ENCODE measurements at regions not wholly inside any gene's neighbourhood (a gene's known extent, or its start where the extent isn't known, plus 50 kb on each side); places are given as distances from the start of the nearest gene placed in this dataset.

DNA sequence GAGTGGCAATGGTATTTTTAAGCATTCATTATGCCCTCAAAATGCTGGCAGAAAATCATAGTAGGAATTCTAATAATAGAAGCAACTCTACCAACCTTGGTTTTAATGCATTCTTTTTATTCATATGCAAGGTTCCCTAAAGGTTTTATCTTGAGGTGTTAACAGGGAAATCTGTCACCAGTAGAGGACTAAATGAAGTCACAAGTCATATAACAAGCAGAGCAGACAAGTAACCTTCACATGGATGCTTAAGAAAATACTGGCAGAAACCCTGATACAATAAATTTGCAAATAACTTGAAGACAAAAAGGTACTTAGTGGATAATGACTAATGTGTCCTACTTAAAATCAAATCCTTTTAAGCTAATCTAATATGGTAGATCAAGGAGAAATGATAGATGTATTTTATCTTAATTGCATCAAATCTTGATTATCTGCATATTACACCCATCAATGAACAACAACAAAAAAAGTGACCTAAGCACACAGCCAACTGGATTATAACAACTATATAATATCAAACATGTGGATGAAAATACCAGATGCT is 73.3 kb downstream of the RFC3 start:
- no peak overlapping the region for H3K4me3 ChIP-seq (ENCODE audit: low read depth, low read length)

- H3K4me3 ChIP-seq (ENCODE audit: low read depth, low read length), result no peak overlapping the region
Observed at GRCh38 chr13:33893559-33893958, 75.6 kb downstream of the RFC3 start.

- H3K4me3 ChIP-seq (ENCODE audit: low read depth, low read length), result no peak overlapping the region
Observed at GRCh38 chr13:33904431-33904830, 86.5 kb downstream of the RFC3 start.

DNA sequence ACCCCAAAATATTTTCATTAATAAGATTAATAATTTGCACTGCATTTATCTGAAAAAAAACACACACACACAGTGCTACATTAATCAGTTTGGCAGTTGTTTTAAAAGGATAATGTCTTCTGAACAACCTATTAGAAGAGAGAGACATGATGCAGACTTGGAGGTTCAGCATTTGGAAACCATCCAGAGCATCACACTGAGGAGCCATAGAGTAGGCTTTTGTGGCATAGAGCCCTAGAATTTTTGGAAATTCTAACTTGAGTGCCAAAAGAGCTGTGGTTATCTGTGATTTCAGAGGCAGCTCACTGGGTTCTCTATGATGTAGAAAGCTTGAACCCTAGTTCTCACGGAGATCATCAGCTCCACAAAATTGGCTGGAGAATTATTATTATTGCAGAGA is 90.2 kb downstream of the RFC3 start:
- H3K4me3 ChIP-seq (ENCODE audit: low read depth, low read length), result no peak overlapping the region

DNA sequence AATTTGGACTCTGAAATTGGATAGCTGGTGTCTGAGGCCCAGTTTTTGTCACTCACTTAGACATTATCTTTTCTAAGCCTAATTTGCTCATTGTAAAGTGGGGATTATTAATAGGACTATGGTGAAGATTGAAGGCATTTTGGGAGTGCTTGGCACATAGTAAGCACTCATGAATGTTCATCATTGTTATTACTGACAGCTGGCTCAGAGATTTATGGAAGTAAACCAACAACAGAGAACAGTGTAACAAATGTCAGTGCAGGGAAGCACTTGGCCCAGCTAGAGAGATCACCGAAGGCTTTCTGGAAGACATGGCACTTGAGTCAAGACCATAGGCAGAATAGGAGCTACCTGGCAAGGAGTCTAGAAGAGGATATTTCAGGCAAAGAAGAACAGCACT is 92.3 kb downstream of the RFC3 start:
- H3K4me3 ChIP-seq (ENCODE audit: low read depth, low read length), result no peak overlapping the region

DNA sequence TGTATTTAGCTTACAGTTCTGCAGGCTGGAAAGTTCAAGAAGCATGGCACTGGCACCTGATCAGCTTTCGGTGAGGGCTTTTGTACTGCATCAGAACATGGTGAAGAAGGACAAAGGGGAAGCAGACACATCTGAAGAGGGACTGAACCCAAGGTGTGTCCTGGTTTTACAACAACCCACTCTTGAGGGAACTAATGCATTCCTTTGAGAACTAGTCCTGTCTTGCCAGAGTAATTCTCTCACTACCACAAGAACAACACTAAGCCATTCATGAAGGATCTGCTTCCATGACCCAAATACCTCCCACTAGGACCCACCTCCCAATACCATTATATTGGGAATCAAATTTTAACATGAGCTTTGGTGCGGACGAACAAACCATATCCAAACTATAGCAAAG is 93.6 kb downstream of the RFC3 start:
- no peak overlapping the region for H3K4me3 ChIP-seq (ENCODE audit: low read depth, low read length)

DNA sequence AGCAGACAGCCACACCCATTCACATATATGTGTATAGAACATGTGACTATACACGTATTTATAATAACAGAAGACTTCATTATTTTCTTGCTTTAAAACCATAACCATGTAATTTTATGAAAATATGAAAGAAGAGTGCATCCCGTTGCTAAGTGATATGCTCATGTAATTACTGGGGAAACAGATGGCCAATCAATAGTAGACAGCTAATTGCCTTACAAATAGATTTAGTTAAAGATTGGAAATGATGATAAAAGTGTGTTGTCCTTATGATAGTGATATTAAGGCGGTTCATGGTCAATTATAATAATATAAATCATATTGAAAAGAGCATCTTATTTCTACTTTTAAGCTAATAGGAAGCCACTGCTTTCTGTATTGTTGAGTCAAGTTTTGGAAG is 95.9 kb downstream of the RFC3 start:
- H3K4me3 ChIP-seq (ENCODE audit: low read depth, low read length), result no peak overlapping the region

- no peak overlapping the region for H3K4me3 ChIP-seq (ENCODE audit: low read depth, low read length)
Observed at GRCh38 chr13:33917190-33917589, 99.2 kb downstream of the RFC3 start.

GRCh38 chr13:33918199-33918932 is 100.4 kb downstream of the RFC3 start:
- H3K4me3 ChIP-seq (ENCODE audit: low read depth, low read length), result no peak overlapping the region

DNA sequence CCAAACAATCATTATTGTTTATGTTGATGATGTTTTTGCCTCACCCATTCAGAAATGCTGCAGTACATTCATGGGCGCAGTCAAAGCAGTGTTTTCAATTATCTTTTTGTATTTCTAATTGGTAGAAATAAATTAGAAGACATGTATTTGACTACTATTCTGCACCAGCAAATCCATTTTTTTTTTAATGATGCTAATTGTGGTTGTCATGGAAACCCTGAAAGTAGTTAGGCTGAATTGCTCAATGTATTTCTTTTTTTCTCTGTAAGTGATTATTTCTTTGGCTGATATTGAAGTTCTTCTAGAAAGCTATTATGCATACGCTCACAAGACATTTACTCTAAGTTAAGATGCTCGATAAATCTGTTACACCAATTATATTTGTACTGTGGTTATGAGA is 101.2 kb downstream of the RFC3 start:
- H3K4me3 ChIP-seq (ENCODE audit: low read depth, low read length), result no peak overlapping the region

DNA sequence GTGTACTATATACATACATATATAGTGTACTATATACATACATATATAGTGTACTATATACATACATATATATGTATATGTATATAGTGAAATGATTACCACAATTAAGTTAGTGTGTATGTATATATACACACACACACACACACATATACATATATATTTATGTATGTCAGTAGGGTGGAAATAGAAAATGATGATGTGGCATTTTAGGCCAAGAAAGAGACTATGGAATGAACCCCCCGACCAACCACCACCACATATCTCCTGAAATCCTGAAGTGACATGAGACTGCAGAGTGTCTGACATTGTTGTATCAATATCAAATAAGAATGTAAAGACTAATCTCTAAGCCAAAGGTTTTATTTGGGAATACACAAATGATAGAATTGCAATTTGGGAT is 107.6 kb downstream of the RFC3 start:
- H3K4me3 ChIP-seq (ENCODE audit: low read depth, low read length), result no peak overlapping the region

GRCh38 chr13:33927315-33927714 is 109.4 kb downstream of the RFC3 start:
- H3K4me3 ChIP-seq (ENCODE audit: low read depth, low read length), result no peak overlapping the region

DNA sequence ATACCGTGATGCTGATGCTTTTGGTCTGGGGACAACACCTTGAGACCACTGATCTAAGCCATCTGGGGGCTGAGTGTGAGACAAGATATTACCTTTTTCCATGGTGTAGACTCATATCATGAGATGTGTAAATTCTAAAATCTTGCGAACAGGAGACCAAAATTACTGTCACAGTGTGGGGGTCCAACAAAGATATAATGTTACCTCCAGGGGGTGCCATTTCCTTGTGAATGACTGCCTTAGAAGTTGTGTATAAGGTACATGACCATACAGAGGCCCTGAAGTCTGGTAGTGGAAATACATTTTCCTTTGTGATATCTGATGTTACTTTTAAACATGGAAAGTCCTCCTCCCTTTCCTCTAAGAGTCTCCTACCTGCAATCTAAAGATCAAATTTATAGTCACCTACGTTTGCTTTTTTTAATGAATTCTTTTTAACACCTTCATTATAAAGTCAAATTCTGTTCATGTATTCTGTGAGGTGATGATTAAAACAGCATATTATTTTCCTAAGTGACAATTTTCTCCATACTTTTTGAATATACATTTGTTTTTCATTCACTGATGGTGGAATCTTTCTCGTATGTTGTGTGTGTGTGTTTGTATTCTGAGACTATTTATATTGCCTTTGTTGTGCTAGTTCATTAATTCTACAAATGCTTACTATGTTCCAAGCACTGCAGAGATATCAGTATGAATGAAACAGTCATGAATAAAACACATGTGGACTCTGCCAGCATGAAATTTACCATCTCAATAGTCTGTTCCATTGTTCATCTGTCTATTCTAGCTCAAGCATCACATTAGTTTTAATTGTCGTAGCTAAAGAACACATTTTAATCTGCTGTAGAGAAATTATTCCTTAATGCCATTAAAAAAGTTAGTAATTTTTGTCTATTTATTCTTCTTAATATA is 113.7 kb downstream of the RFC3 start:
- H3K4me3 ChIP-seq (ENCODE audit: low read depth, low read length), result no peak overlapping the region

DNA sequence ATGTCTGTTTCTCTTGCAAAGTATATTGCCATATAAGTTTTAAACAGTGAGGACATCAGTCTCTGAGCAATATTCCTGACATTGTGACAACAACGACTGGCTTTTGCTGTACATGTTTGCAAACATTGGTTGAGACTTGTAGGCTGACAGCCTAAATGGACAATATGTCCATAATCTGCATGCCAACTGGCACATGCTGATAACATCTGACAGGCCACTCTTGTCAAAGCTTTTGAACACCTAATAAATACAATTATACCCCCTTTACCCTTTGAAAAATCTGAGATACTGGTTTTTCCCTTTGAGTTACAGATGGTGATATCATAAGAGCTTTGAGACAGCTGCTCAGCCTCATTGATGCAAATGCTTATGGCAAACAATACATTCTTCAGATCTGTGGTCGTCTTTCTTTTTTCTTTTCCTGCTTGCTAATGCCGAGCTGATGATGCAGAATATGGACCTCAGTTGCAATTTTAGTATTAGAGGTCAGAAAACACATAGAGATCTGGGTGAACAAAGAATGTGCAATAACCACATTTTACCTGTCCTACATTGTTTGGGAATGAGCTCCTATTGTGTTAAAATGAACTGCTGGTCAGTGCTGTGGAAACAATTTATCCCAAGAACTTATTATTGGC is 114.9 kb downstream of the RFC3 start:
- no peak overlapping the region for H3K4me3 ChIP-seq (ENCODE audit: low read depth, low read length)

DNA sequence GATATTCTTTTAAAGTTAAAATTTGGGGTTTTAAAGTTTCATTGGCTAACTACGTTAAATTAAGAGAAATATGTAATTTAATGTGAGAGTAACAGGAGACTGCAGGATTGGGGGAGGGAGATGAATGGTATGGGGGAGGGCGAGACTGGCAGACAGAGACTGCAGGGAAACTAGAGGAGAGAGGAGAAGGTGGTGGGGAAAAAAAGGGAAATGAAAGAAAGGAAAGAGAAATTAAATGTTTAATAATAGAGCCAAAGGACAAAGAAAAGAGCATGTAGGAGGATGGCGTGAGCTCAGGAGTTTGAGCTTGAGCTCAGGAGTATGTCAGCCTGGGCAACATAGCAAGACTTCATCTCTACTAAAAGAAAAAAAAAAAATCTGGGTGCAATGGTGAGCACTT is 115.9 kb downstream of the RFC3 start:
- no peak overlapping the region for H3K4me3 ChIP-seq (ENCODE audit: low read depth, low read length)

GRCh38 chr13:33934343-33934742 is 116.4 kb downstream of the RFC3 start:
- H3K4me3 ChIP-seq (ENCODE audit: low read depth, low read length), result no peak overlapping the region

DNA sequence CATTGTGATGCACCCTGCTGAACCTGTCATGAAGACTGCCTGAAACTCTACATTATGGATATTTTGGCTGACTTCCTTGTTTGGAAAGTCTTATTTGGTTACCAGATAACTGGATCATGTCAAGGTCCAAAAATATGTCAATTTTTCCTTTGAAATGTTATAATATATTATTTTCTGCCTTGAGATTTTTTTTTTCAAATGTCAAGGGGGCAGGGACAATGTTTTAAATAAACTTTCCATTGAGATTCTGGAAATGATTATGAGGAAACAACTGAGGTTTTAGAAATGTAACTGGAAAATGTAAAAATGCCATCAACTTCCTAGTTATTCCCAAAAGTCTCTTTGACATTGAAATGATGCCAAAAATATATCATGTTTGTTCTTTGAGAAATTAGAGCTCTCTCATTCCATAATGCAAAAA is 117.0 kb downstream of the RFC3 start:
- no peak overlapping the region for H3K4me3 ChIP-seq (ENCODE audit: low read depth, low read length)

DNA sequence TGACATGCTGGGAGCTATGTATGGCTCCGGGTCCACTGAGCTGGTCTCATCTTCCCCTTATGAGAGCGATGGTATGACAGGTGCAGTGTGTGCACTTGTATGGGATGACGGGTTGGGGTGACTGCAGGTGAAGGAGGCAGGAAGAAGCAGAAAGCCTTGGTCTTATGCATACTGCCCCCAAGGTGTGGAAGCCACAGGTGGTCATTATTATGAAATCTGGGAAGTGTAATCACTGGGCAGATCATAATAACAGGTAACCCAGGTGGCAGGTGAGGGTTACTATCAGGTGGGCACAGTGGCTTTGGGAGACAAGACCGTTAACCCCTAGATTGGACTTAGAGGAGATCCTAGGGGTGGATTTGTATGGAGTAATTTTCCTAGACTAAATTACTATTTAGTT is 118.0 kb downstream of the RFC3 start:
- H3K4me3 ChIP-seq (ENCODE audit: low read depth, low read length), result no peak overlapping the region

DNA sequence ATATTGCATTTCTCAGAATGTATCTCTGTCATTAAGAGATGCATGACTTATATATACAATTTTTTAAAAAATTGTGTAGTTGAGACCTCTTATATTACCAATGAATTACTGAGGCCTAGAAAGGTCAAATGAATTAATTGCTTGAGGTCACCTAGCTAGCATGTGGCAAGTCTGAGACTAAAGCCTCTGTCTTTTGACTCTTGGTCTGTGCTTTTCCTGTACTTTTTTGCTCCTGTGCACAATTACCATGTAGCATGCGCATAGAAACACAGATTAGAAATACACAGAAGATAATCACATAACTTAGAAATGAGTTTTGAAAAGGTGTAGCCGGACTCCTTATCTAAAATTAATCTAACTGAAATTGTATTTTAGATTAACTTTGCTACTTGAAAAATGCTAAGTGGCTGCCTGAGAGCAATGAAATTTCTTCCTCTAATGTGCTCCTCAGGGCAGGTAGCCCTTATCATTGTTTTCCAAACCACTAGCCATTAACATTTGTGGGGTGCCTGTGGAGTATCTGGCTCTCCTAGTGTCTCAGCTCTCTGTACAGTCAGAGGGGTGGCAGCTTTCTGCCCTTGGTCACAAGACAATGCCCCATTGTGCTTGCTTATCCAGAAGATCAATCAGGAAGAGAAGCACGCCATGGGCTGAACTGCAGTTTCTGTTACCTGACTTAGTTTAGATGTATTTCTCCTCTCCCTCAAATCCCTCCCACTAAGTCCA is 119.6 kb downstream of the RFC3 start:
- no peak overlapping the region for H3K4me3 ChIP-seq (ENCODE audit: low read depth, low read length)

DNA sequence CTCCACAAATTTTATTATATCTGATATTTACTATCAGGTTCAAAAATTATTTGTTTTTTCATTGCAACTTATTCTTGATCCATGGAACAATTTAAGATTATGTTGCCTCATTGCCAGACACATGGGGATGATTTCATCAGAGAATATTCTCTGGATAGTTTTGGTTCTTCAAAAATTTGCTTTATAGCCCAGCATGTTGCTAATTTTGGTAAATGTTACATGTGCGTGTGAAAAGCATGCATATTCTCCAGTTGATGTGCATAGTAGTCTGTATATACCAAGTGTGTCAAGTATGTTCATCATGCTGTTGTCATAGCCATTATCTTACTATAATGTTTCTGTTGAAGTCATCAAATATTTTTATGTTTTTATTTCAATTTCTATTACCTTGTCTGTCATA is 122.3 kb downstream of the RFC3 start:
- no peak overlapping the region for H3K4me3 ChIP-seq (ENCODE audit: low read depth, low read length)

DNA sequence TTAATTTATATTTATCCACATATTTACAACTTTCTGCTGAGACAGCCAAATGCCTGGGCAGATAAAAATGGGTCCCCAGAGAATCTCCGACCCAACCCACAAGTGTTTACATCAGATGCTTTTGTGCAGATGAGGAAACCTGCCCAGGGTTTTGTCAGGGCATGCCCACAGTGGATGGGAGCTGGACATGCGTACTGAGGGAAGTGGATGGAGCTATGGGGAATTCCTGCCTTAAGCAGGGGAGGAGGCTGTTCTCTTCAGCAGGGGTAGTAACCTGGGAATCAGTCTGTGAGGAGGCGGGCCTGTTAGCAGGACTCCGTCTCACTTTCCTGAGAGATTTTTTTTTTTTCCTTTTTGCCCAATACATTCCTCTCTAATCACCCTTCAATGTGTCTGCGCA is 122.9 kb downstream of the RFC3 start:
- no peak overlapping the region for H3K4me3 ChIP-seq (ENCODE audit: low read depth, low read length)

Data from iPS-11a (cell line).